Activated CD8-positive, alpha-beta T cell treated with anti-CD3 and anti-CD28 coated beads for 36 hours (primary cell): ENCODE measurements at regions not wholly inside any gene's neighbourhood (a gene's known extent, or its start where the extent isn't known, plus 50 kb on each side); places are given as distances from the start of the nearest gene placed in this dataset.

ENCODE experiments used
- ATAC-seq: fragments of 200-7000 bp; cut with Tn5 transposase; one replicate; pipeline ENCODE4 v1.10.0; 2021; ENCODE audit warnings: mild to moderate bottlenecking, moderate library complexity
- CTCF ChIA-PET: fragments of 350-600 bp; sonication (Branson Sonifier 250); formaldehyde crosslinking; loops from one replicate; lab custom pipeline; 2021; ENCODE audit warnings: antibody characterized with exemption; lab: Charles Lee
- POLR2A ChIA-PET: fragments of 350-600 bp; sonication (Branson Sonifier 250); formaldehyde crosslinking; loops from one replicate; lab custom pipeline; 2021; ENCODE audit warnings: antibody characterized with exemption; lab: Charles Lee
- DNase-seq: peaks from one replicate; pipeline ENCODE4 v3.0.0-alpha.2; 2020
- H3K27ac Mint-ChIP-seq: one replicate; pipeline ENCODE4 v1.8.0; 2021; ENCODE audit warnings: mild to moderate bottlenecking, mixed read lengths
- H3K27me3 Mint-ChIP-seq: one replicate; pipeline ENCODE4 v1.8.0; 2021; ENCODE audit warnings: mixed read lengths
- H3K36me3 Mint-ChIP-seq: one replicate; pipeline ENCODE4 v1.8.0; 2021; ENCODE audit warnings: low read depth, mixed read lengths
- H3K4me1 Mint-ChIP-seq: one replicate; pipeline ENCODE4 v1.8.0; 2021; ENCODE audit warnings: low read depth, mixed read lengths
- H3K4me3 Mint-ChIP-seq: one replicate; pipeline ENCODE4 v1.8.0; 2021; ENCODE audit warnings: mild to moderate bottlenecking, moderate library complexity, mixed read lengths
- H3K9me3 Mint-ChIP-seq: one replicate; pipeline ENCODE4 v1.8.0; 2021; ENCODE audit warnings: mixed read lengths
- intact Hi-C: fragments of 100-400 bp; cut with micrococcal nuclease; formaldehyde crosslinking; loops from one replicate; pipeline ENCODE4 v1.10.0; 2022
- TF ChIP-seq, protein P1 (sequence below): fragments of 200-600 bp; IDR thresholded peaks from one replicate; pipeline ENCODE4 v1.8.0; 2022; ENCODE audit warnings: antibody characterized with exemption, mild to moderate bottlenecking

DNA sequence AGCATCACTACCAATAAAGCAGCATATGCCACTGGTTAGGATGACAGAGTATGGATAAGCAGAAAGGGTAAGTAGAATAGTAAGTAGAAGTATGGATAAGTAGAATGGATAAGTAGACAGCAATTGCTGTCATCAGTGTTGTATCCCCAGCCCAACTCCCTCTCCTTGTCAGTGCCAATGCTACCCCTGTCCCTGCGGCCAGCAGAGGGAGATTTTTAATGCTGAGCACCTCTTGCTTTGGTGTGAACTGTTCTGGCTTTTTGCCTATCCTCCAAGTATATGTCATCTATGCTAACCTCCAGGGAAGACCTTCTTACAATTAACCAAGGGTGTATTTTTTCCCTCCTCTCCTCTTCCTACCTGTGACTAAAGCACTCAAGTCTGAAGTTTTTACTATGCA is 136.7 kb upstream of the SPHKAP start:
- Mint-ChIP-seq H3K27ac (no peak overlapping the region), H3K36me3 (no peaks in the 10 kb centered on the region), H3K27me3 (no peaks in the 10 kb centered on the region), H3K4me3 (no peak overlapping the region), H3K4me1 (no peaks in the 10 kb centered on the region), H3K9me3 (no peaks in the 10 kb centered on the region)
- peak; percentile 2 for DNase-seq
- TF ChIP-seq, protein P1, sequence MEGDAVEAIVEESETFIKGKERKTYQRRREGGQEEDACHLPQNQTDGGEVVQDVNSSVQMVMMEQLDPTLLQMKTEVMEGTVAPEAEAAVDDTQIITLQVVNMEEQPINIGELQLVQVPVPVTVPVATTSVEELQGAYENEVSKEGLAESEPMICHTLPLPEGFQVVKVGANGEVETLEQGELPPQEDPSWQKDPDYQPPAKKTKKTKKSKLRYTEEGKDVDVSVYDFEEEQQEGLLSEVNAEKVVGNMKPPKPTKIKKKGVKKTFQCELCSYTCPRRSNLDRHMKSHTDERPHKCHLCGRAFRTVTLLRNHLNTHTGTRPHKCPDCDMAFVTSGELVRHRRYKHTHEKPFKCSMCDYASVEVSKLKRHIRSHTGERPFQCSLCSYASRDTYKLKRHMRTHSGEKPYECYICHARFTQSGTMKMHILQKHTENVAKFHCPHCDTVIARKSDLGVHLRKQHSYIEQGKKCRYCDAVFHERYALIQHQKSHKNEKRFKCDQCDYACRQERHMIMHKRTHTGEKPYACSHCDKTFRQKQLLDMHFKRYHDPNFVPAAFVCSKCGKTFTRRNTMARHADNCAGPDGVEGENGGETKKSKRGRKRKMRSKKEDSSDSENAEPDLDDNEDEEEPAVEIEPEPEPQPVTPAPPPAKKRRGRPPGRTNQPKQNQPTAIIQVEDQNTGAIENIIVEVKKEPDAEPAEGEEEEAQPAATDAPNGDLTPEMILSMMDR, result no peak
- ATAC-seq, result no peak
- intact Hi-C loops, result no loop called here
- ChIA-PET POLR2A (no interaction called here), CTCF (no interaction called here)

DNA sequence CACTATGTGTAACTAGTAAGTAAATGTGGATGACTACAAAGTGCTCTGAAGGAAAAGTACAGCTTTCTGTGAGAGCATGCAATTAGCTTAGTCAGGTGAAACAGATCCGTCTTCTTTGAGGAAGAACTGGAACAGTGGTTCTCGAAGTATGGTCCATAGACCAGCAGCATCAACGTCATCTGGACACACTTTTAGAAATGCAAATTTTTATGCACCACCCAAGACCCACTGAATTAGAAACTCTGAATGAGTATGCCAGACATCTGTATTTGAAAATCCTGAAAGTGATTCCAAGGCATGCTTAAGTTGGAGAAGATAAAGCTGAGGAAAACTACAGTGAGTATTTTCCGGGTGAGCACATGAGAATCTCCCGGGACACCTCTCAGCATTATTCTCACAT is 130.7 kb upstream of the SPHKAP start:
- Mint-ChIP-seq H3K4me3 (no peak overlapping the region), H3K27ac (no peak overlapping the region), H3K36me3 (no peaks in the 10 kb centered on the region), H3K9me3 (no peaks in the 10 kb centered on the region), H3K27me3 (no peaks in the 10 kb centered on the region), H3K4me1 (no peaks in the 10 kb centered on the region)
- TF ChIP-seq, protein P1, result no peak
- intact Hi-C loops, result no loop called here
- no peak for ATAC-seq
- CTCF ChIA-PET, result no interaction called here
- no peak for DNase-seq
- POLR2A ChIA-PET, result no interaction called here

DNA sequence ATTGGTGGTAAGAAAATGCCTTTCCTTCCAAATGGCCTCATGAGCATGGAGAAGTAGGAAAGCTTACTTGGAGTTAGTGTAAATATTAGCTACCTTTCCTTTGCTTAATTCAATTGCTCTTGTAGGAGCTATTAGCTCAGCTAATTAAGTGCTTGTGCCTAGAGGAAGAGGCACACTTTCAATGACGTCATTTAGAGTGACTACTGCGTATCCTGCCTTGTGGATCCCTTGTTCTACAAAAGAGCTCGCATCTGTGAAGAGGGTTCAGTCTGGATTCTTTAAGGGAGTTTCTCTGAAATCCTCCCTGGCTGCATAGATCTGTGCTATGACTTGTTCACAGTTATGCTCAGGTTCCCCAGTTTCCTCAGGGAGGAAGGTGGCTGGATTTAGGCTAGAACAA is 122.5 kb upstream of the SPHKAP start:
- intact Hi-C loops, result no loop called here
- TF ChIP-seq, protein P1, result no peak
- ATAC-seq (no peak), DNase-seq (no peak)
- Mint-ChIP-seq H3K27me3 (no peaks in the 10 kb centered on the region), H3K9me3 (peaks cover 3% of the 10 kb centered on the region), H3K4me3 (no peak overlapping the region), H3K36me3 (no peaks in the 10 kb centered on the region), H3K27ac (no peak overlapping the region), H3K4me1 (no peaks in the 10 kb centered on the region)
- CTCF ChIA-PET, result no interaction called here
- POLR2A ChIA-PET, result no interaction called here

DNA sequence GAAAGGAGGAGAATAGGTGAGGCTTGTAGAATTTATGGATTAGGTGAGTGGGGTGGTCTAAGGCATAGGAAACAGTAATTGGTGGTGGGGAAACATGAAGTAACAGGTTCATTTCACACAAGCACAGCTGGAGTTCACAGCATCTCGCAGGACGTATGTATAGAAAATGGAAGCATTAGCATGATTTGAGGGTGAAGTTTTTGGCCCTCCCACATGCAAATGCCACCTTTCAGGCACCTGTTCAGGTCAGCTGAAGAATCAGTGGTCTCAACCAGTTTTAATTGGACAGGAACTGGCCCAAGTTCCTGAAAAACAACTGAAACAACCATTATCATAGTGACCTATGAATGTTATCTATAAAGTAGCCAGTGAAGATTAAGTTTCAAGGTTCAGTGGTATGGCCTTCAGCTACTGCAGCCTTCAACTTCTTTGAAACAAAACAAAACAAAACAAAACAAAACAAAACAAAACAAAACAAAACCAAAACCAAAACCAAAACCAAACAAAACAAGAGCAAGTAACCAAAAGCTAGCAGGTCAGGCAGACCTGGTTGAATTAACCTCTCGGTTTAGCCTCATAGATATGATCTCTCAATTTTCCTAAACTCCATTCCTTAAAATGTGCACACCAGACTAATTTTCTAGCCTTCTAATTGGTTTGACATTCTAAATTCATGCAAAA is 102.1 kb upstream of the SPHKAP start:
- POLR2A ChIA-PET, result interaction anchor here (0.6 kb wide), 1 partner anchor 121 kb away, joined by 3 read pairs; no protein-coding TSS in a partner anchor
- TF ChIP-seq, protein P1, result no peak
- Mint-ChIP-seq H3K4me3 (no peak overlapping the region), H3K27ac (no peak overlapping the region), H3K9me3 (peaks cover 3% of the 10 kb centered on the region), H3K4me1 (no peaks in the 10 kb centered on the region), H3K36me3 (no peaks in the 10 kb centered on the region), H3K27me3 (no peaks in the 10 kb centered on the region)
- intact Hi-C loops, result no loop called here
- DNase-seq (no peak), ATAC-seq (no peak)
- CTCF ChIA-PET, result no interaction called here

DNA sequence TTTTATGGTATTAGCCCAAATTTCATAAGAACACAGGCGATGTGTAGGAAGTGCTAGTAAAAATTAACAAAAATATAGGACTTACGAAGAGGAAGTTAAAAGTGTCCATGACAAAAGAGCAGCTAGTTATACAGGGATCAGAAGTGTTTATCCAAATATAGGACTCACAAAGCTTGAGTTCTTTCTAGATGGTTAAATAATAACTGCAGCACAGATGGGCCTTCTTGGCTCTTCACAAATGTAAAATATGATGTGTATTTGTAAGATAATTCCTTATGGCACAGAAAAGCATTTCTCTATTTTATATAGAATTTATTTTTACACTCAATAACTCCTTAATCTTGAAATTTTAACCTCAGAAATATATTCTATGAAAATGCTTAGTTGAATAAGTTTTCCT is 100.9 kb upstream of the SPHKAP start:
- no peak for ATAC-seq
- ChIA-PET CTCF (no interaction called here), POLR2A (no interaction called here)
- H3K27me3 Mint-ChIP-seq, result no peaks in the 10 kb centered on the region
- H3K4me1 Mint-ChIP-seq, result no peaks in the 10 kb centered on the region
- no peak overlapping the region for H3K27ac Mint-ChIP-seq
- H3K9me3 Mint-ChIP-seq, result peaks cover 3% of the 10 kb centered on the region
- DNase-seq, result no peak
- H3K36me3 Mint-ChIP-seq, result no peaks in the 10 kb centered on the region
- TF ChIP-seq, protein P1, result no peak
- intact Hi-C loops, result no loop called here
- H3K4me3 Mint-ChIP-seq, result no peak overlapping the region
